SU-DHL-6 (cell line): ENCODE measurements at regions not wholly inside any gene's neighbourhood (a gene's known extent, or its start where the extent isn't known, plus 50 kb on each side); places are given as distances from the start of the nearest gene placed in this dataset.

Source experiments
- H2AFZ ChIP-seq: fragments of 200-600 bp; sonication (generic); 2 replicates; pipeline ENCODE4 v1.6.1; 2014; ENCODE audit warnings: low read depth, mild to moderate bottlenecking, moderate library complexity, mixed read lengths, antibody characterized with exemption, low read length; ENCODE audit not compliant: severe bottlenecking
- H3F3A ChIP-seq: fragments of 200-600 bp; shearing (Covaris generic); 2 replicates; pipeline ENCODE4 v1.6.0; 2016; ENCODE audit warnings: antibody characterized with exemption, mild to moderate bottlenecking; ENCODE audit not compliant: insufficient read depth
- H3K27ac ChIP-seq: fragments of 200-600 bp; sonication (generic); 2 replicates; pipeline ENCODE4 v1.5.1; 2016; ENCODE audit warnings: low read depth, mild to moderate bottlenecking, low read length, moderate library complexity, mixed read lengths
- H3K27me3 ChIP-seq: fragments of 200-600 bp; sonication (generic), shearing (Covaris generic); 2 replicates; pipeline ENCODE4 v1.6.0; 2014; ENCODE audit warnings: mild to moderate bottlenecking, low read length
- H3K36me3 ChIP-seq: fragments of 200-600 bp; sonication (generic); 2 replicates; pipeline ENCODE4 v1.6.1; 2014; ENCODE audit warnings: mild to moderate bottlenecking, low read length, mixed read lengths
- H3K4me2 ChIP-seq: fragments of 300-600, 200-600 bp; shearing (Covaris generic), sonication (generic); 2 replicates; pipeline ENCODE4 v1.6.0; 2014; ENCODE audit warnings: low read length, low read depth, mild to moderate bottlenecking; ENCODE audit not compliant: poor library complexity, severe bottlenecking
- H3K4me3 ChIP-seq: fragments of 200-600 bp; sonication (generic); 2 replicates; pipeline ENCODE4 v1.5.1; 2014; ENCODE audit warnings: antibody characterized with exemption, low read length, mild to moderate bottlenecking, mixed read lengths; ENCODE audit not compliant: insufficient read depth, poor library complexity, severe bottlenecking
- H3K79me2 ChIP-seq: fragments of 200-600 bp; sonication (generic); 2 replicates; pipeline ENCODE4 v1.6.1; 2014; ENCODE audit warnings: mild to moderate bottlenecking, low read length, moderate library complexity; ENCODE audit not compliant: insufficient read depth
- H3K9ac ChIP-seq: fragments of 200-600 bp; sonication (generic); 2 replicates; pipeline ENCODE4 v1.7.0; 2014; ENCODE audit warnings: mild to moderate bottlenecking, low read length
- H3K9me2 ChIP-seq: fragments of 200-600 bp; sonication (generic); replicated peaks from 2 replicates; pipeline ENCODE4 v1.6.1; 2014; ENCODE audit warnings: low read length; ENCODE audit not compliant: insufficient read depth
- H3K9me3 ChIP-seq: fragments of 200-600 bp; sonication (generic); 2 replicates; pipeline ENCODE4 v1.6.1; 2014; ENCODE audit warnings: low read length, mixed read lengths; ENCODE audit not compliant: insufficient read depth
- H4K20me1 ChIP-seq: fragments of 200-600 bp; sonication (generic); 2 replicates; pipeline ENCODE4 v1.6.1; 2014; ENCODE audit warnings: low read depth, mild to moderate bottlenecking, antibody characterized with exemption, low read length, moderate library complexity, mixed read lengths
- EZH2phosphoT487 ChIP-seq: fragments of 200-600 bp; sonication (generic), shearing (Covaris generic); conservative IDR thresholded peaks from 2 replicates; pipeline ENCODE4 v1.6.1; 2018; ENCODE audit warnings: mild to moderate bottlenecking, antibody characterized with exemption, low read length, moderate library complexity, mixed read lengths
- TF ChIP-seq, protein P1 (sequence below): fragments of 200-600 bp; sonication (generic); IDR thresholded peaks from one replicate; pipeline ENCODE4 v1.5.1; 2017; ENCODE audit warnings: antibody characterized with exemption, mild to moderate bottlenecking, low read length, moderate library complexity; ENCODE audit not compliant: insufficient read depth, poor library complexity, severe bottlenecking

DNA sequence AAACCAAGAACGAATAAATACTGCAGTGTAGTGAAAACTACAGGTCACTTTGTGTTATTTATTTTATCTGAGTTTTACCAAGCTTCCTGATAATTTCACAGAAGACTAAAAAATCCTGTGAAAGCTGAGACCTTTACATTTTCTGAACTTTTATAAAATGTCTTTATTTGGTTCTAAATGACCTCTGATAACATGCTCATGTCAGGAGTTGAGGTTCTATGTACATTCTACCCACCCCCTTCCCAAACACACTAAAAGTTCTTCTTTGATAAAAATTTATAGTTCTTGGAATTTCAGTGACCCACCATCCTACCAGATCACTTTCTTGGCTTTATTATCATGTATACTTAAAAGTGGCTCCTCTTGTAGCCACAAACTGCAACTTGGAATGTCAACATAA lies 463.1 kb downstream of the PIK3C3 start:
- H3K27me3 ChIP-seq, result no peaks in the 10 kb centered on the region
- TF ChIP-seq EZH2phosphoT487, result no peak
- H3K36me3 ChIP-seq, result no peaks in the 10 kb centered on the region
- H3K9me2 ChIP-seq, result no peaks in the 10 kb centered on the region
- H3K9ac ChIP-seq, result no peak overlapping the region
- H3K4me3 ChIP-seq, result no peak overlapping the region
- no peaks in the 10 kb centered on the region for H3K79me2 ChIP-seq
- H3K4me2 ChIP-seq, result no peak overlapping the region
- no peaks in the 10 kb centered on the region for H3K9me3 ChIP-seq
- no peak overlapping the region for H2AFZ ChIP-seq
- H3K27ac ChIP-seq, result no peak overlapping the region
- no peaks in the 10 kb centered on the region for H4K20me1 ChIP-seq
- H3F3A ChIP-seq, result no peaks in the 10 kb centered on the region

DNA sequence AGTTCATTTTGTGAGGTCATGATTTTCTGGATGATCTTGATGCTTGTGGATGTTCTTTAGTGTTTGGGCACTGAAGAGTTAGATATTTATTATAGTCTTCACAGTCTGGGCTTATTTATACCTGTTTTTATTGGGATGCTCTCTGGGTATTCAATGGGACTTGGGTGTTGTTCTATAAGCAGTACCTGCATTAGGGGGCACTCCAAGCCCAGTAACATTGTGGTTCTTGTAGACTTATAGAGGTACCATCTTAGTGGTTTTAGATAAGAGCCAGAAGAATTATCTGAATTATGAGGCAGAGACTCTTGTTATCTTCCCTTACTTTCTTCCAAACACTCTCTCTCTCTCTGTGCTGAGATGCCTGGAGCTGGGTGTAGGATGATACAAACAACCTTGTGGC lies 470.0 kb downstream of the PIK3C3 start:
- H3F3A ChIP-seq, result no peaks in the 10 kb centered on the region

DNA sequence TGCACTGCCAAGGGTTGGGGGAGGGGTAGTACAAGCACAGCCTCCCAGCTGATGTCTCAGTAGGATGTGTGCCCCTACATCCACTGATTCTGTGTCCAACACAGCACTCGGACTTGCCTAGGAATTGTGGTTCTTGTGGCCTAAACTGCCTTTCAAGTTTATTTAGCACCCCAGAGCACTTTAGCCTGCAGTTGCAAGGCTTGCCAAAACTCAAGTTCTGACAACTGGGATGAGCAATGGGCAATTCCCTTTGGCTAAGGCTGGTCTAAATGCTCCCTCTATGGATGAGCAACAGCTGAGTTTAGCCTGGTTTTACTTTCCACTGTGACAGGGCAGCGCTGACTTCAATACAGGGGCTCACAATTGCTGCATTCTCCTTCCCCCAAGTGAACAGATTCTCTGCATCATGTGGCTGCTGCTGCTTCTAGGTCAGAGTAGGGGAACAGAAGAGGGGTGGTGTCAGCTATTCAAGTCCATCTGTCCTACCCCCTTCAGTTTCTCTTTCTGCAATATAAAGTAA lies 471.5 kb downstream of the PIK3C3 start:
- no peaks in the 10 kb centered on the region for H3K9me2 ChIP-seq
- no peaks in the 10 kb centered on the region for H4K20me1 ChIP-seq
- H3K36me3 ChIP-seq, result no peaks in the 10 kb centered on the region
- TF ChIP-seq, protein P1, sequence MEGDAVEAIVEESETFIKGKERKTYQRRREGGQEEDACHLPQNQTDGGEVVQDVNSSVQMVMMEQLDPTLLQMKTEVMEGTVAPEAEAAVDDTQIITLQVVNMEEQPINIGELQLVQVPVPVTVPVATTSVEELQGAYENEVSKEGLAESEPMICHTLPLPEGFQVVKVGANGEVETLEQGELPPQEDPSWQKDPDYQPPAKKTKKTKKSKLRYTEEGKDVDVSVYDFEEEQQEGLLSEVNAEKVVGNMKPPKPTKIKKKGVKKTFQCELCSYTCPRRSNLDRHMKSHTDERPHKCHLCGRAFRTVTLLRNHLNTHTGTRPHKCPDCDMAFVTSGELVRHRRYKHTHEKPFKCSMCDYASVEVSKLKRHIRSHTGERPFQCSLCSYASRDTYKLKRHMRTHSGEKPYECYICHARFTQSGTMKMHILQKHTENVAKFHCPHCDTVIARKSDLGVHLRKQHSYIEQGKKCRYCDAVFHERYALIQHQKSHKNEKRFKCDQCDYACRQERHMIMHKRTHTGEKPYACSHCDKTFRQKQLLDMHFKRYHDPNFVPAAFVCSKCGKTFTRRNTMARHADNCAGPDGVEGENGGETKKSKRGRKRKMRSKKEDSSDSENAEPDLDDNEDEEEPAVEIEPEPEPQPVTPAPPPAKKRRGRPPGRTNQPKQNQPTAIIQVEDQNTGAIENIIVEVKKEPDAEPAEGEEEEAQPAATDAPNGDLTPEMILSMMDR, result no peak
- no peak for TF ChIP-seq EZH2phosphoT487
- H3K79me2 ChIP-seq, result no peaks in the 10 kb centered on the region
- H3K9ac ChIP-seq, result no peak overlapping the region
- no peaks in the 10 kb centered on the region for H3K27me3 ChIP-seq
- no peaks in the 10 kb centered on the region for H3K9me3 ChIP-seq
- H3K27ac ChIP-seq, result no peak overlapping the region
- no peak overlapping the region for H3K4me3 ChIP-seq
- no peak overlapping the region for H2AFZ ChIP-seq
- no peak overlapping the region for H3K4me2 ChIP-seq
- no peaks in the 10 kb centered on the region for H3F3A ChIP-seq

More for the DNA sequence above, 470.0 kb downstream of the PIK3C3 start:
- H3K27me3 ChIP-seq, result no peaks in the 10 kb centered on the region
- H3K4me2 ChIP-seq, result no peak overlapping the region
- H3K9ac ChIP-seq, result no peak overlapping the region
- H2AFZ ChIP-seq, result no peak overlapping the region
- no peaks in the 10 kb centered on the region for H3K36me3 ChIP-seq
- H3K4me3 ChIP-seq, result no peak overlapping the region
- TF ChIP-seq EZH2phosphoT487, result no peak
- TF ChIP-seq, protein P1, result no peak
- no peaks in the 10 kb centered on the region for H3K9me2 ChIP-seq
- no peak overlapping the region for H3K27ac ChIP-seq
- H4K20me1 ChIP-seq, result no peaks in the 10 kb centered on the region
- no peaks in the 10 kb centered on the region for H3K9me3 ChIP-seq
- H3K79me2 ChIP-seq, result no peaks in the 10 kb centered on the region

DNA sequence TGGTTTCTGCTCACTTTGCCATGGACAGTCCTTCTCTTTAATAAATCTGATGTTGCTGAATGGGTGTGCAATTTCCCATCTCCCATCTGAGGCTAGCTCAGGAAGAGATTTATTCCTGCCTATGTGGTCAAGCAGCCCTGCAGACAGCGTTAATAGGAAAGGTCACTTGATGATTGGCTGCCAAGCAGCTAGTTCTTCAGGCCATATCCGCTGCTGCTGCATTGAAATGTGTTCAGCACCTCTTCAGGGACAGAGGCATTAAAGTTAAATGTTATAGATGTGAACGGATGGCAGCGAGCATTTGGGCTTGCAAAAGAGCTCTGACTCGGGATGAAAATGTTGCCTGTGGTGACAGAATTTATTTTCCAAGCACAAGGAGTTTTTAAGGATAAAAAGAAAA lies 474.2 kb downstream of the PIK3C3 start:
- Histone ChIP-seq H4K20me1 (no peaks in the 10 kb centered on the region), H3K9me2 (no peaks in the 10 kb centered on the region), H3K4me2 (no peak overlapping the region), H3K9me3 (no peaks in the 10 kb centered on the region), H3F3A (no peaks in the 10 kb centered on the region), H3K36me3 (no peaks in the 10 kb centered on the region), H3K9ac (no peak overlapping the region), H2AFZ (no peak overlapping the region), H3K4me3 (no peak overlapping the region), H3K79me2 (no peaks in the 10 kb centered on the region), H3K27me3 (no peaks in the 10 kb centered on the region), H3K27ac (no peak overlapping the region)
- TF ChIP-seq, protein P1, result no peak
- no peak for TF ChIP-seq EZH2phosphoT487
